Naive B cell (primary cell): ENCODE measurements at regions not wholly inside any gene's neighbourhood (a gene's known extent, or its start where the extent isn't known, plus 50 kb on each side); places are given as distances from the start of the nearest gene placed in this dataset.
"Not testable (repeated sequence)": the region's sequence is repeated elsewhere in the genome, so short reads cannot be mapped to it uniquely, and the experiment has no call there.

Experiments used
- ATAC-seq, 2 donors: fragments of 150-1000 bp; cut with Tn5 transposase; 2 replicates each; pipeline ENCODE4 v1.10.0; 2021; ENCODE audit warnings: low read depth in 2 of 2, mild to moderate bottlenecking in 2 of 2, moderate library complexity in 2 of 2
- DNase-seq: peaks from one replicate; pipeline ENCODE4 v3.0.0; 2022
- H3K27ac Mint-ChIP-seq, 6 donors: one replicate each; pipeline ENCODE4 v1.8.0; 2020 to 2022; ENCODE audit warnings: mild to moderate bottlenecking in 6 of 6, mixed read lengths in 6 of 6, moderate library complexity in 5 of 6, inconsistent platforms in 2 of 6
- H3K27me3 Mint-ChIP-seq, 3 donors: one replicate each; pipeline ENCODE4 v1.8.0; 2021 to 2022; ENCODE audit warnings: mixed read lengths in 3 of 3, mild to moderate bottlenecking in 1 of 3
- H3K36me3 Mint-ChIP-seq, 2 donors: one replicate each; pipeline ENCODE4 v1.8.0; 2020 to 2022; ENCODE audit warnings: mixed read lengths in 2 of 2, inconsistent platforms in 1 of 2, mild to moderate bottlenecking in 1 of 2
- H3K4me1 Mint-ChIP-seq, 3 donors: one replicate each; pipeline ENCODE4 v1.8.0; 2020 to 2022; ENCODE audit warnings: mixed read lengths in 3 of 3, inconsistent platforms in 1 of 3, mild to moderate bottlenecking in 1 of 3, moderate library complexity in 1 of 3
- H3K4me3 Mint-ChIP-seq, 8 donors: one replicate each; pipeline ENCODE4 v1.8.0; 2020 to 2022; ENCODE audit warnings: mild to moderate bottlenecking in 8 of 8, mixed read lengths in 8 of 8, moderate library complexity in 8 of 8, inconsistent platforms in 2 of 8
- H3K9me3 Mint-ChIP-seq, 7 donors: one replicate each; pipeline ENCODE4 v1.8.0; 2020 to 2022; ENCODE audit warnings: mixed read lengths in 7 of 7, mild to moderate bottlenecking in 5 of 7, inconsistent platforms in 2 of 7, moderate library complexity in 1 of 7

DNA sequence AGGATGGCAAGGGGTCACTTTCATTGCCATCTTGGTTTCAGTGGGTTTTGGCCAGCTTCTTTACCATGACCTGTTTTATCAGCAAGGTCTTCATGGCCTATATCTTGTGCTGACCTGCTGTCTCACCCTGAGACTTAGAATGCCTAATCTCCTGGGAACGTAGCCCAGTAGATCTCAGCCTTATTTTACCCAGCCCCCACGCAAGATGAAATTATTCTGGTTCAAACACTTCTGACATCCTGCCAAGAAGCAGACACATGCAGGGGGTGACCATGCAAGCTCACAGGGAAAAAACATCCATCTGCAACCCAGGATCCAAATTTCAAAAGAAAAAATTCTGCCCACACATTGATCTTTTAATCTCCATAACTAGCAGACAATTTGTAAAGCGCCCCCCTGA, 88.4 kb upstream of the EEPD1 start:
- peaks cover 0 to 10% (median 4%) of the 10 kb centered on the region in 7 donors for H3K9me3 Mint-ChIP-seq
- no peak for DNase-seq
- no peak for ATAC-seq
- H3K4me3 Mint-ChIP-seq = no peak overlapping the region
- H3K27ac Mint-ChIP-seq = peak overlapping the region in 1 of 6 donors; percentile 5
- no peaks in the 10 kb centered on the region for H3K36me3 Mint-ChIP-seq
- H3K27me3 Mint-ChIP-seq = peaks cover 0 to 18% (median 11%) of the 10 kb centered on the region in 3 donors
- H3K4me1 Mint-ChIP-seq = no peaks in the 10 kb centered on the region

DNA sequence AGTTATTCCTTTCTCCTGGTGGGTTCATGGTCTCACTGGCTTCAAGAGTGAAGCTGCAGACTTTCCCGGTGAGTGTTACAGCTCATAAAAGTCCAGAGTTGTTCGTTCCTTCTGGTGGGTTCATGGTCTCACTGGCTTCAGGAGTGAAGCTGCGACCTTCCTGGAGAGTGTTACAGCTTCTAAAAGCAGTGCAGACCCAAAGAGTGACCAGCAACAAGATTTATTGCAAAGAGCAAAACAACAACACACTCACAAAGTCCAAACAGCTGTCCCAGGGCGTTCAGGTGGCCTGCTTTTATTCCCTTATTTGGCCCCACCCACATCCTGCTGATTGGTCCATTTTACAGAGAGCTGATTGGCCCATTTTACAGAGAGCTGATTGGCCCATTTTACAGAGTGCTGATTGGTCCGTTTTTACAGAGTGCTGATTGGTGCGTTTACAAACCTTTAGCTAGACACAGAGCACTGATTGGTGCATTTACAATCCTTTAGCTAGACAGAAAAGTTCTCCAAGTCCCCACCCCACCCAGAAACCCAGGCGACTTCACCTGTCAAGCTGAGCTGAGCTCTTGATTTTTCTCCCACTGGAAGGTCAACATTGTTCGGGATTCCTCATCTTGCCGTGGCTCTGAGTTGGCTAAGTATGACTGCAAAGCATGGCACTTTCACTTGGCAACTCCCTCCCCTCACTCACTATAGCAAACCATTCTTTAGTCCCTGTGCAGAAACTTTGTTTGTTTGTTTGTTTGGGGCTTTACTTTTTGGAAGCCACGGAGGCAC, 87.3 kb upstream of the EEPD1 start:
- H3K36me3 Mint-ChIP-seq, H3K4me1 Mint-ChIP-seq, DNase-seq, ATAC-seq, H3K4me3 Mint-ChIP-seq: not testable (repeated sequence)
- peaks cover 0 to 12% (median 4%) of the 10 kb centered on the region in 7 donors for H3K9me3 Mint-ChIP-seq
- peak overlapping the region in 1 of 6 donors; percentile 37 for H3K27ac Mint-ChIP-seq
- peaks cover 7 to 21% (median 18%) of the 10 kb centered on the region in 3 donors for H3K27me3 Mint-ChIP-seq

DNA sequence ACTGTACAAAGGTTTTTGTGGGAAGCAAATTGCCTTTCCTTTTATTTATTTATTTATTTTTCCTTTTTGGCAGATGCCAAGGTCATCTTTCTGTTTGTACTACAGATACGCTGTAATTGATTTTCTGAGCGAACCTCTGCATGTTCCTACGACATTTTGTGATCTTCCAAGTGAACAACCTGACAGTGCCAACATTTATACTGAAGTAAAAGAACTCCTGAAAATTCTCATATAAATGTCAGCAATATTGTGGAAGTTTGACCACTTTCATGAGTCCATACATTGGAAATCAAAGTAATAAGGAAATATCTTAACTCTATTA, 86.8 kb upstream of the EEPD1 start:
- Mint-ChIP-seq H3K27me3 (peaks cover 8 to 21% (median 18%) of the 10 kb centered on the region in 3 donors), H3K36me3 (no peaks in the 10 kb centered on the region), H3K27ac (peak overlapping the region in 1 of 6 donors; percentile 37), H3K9me3 (peaks cover 0 to 16% (median 5%) of the 10 kb centered on the region in 7 donors), H3K4me3 (no peak overlapping the region), H3K4me1 (no peaks in the 10 kb centered on the region)
- ATAC-seq (no peak), DNase-seq (no peak)

DNA sequence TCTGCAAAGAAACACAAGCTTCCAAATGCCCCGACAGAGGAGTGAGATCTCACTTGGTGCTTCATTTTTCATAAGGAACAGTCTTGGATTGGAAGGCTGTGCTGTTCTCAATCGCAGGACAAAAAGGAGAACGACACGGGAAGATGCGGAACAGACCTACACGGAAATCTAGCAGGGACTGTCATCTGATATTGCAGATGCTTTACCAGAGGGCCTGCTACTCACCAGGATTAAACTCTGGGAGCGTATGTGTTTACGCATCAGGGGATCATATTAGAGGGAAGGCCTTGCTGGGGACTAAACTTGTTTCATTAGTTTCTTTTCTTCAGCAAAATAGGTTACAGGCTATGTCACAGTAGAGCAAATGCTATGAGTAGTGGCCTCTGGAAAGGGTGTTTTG, 82.8 kb upstream of the EEPD1 start:
- no peak for DNase-seq
- no peak for ATAC-seq
- H3K27ac Mint-ChIP-seq = no peak overlapping the region
- peaks cover 0 to 19% (median 8%) of the 10 kb centered on the region in 7 donors for H3K9me3 Mint-ChIP-seq
- H3K36me3 Mint-ChIP-seq = no peaks in the 10 kb centered on the region
- peaks cover 11 to 33% (median 27%) of the 10 kb centered on the region in 3 donors for H3K27me3 Mint-ChIP-seq
- no peaks in the 10 kb centered on the region for H3K4me1 Mint-ChIP-seq
- no peak overlapping the region for H3K4me3 Mint-ChIP-seq

DNA sequence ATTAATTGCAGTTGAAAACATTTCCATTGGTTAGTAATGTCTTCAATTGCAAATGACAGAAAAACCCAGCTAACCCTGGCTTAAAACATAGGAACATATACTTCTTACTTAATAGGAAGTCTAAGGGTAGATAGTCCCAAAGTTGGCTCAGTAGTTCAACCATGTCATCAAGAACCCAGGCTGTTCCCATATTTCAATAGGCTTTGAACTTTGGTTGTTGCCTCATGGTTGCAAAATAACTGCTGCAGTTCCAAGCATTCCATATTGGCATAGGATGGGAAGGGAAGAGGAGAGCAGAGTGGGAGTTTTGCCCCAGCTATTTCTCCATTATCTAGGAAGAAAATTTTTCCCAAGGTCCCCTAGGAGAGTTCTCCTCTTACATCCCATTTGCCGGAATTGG, 81.4 kb upstream of the EEPD1 start:
- ATAC-seq (no peak), DNase-seq (no peak)
- no peak overlapping the region for H3K4me3 Mint-ChIP-seq
- H3K9me3 Mint-ChIP-seq = peaks cover 0 to 11% (median 4%) of the 10 kb centered on the region in 7 donors
- H3K36me3 Mint-ChIP-seq = no peaks in the 10 kb centered on the region
- H3K4me1 Mint-ChIP-seq = no peaks in the 10 kb centered on the region
- H3K27me3 Mint-ChIP-seq = peaks cover 11 to 33% (median 23%) of the 10 kb centered on the region in 3 donors
- H3K27ac Mint-ChIP-seq = no peak overlapping the region

DNA sequence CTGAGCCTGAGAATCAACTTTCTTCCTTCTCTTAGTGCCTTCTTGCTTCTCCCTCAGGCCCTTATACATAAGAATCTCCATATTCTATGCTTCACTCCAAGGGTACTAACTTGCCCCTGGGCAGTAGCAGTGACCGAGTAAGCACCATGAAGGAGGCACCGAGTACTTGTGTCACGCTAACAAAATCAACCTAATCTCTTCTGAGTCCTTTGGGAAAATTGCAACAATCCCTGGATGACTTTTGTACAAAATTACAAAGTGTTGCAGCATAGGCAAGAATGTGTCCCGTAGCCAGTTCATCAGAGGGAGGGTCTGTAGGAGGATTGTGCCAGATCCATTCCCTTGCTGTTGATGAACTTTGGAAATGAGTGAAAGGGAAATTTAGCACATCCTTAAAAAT, 80.4 kb upstream of the EEPD1 start:
- ATAC-seq = no peak
- DNase-seq = no peak
- Mint-ChIP-seq H3K4me3 (no peak overlapping the region), H3K4me1 (no peaks in the 10 kb centered on the region), H3K27me3 (peaks cover 11 to 33% (median 19%) of the 10 kb centered on the region in 3 donors), H3K27ac (no peak overlapping the region), H3K9me3 (peaks cover 0 to 11% (median 3%) of the 10 kb centered on the region in 7 donors), H3K36me3 (no peaks in the 10 kb centered on the region)

DNA sequence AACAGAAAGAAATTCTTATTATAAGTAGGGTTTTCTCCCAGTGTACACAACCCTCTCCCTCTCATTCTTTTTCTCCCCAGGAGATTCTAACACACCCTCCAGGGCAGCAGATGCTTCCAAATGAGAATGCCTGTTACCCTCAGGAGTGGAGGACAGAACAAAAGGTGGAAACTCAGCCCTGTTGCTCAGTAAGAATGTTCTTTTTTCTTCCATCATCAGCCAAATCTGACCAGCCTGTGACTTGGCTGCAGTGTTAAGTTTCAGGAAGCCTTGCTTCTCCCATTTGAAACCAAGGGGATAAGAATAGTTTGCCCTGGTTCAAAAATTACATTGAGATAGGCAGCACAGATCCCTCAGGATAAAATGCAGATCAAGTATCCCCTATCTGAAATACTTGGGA, 77.5 kb upstream of the EEPD1 start:
- ATAC-seq (no peak), DNase-seq (no peak)
- Mint-ChIP-seq H3K36me3 (no peaks in the 10 kb centered on the region), H3K9me3 (peaks cover 0 to 11% (median 3%) of the 10 kb centered on the region in 7 donors), H3K4me1 (no peaks in the 10 kb centered on the region), H3K27me3 (peaks cover 3 to 28% (median 14%) of the 10 kb centered on the region in 3 donors), H3K27ac (no peak overlapping the region), H3K4me3 (no peak overlapping the region)

DNA sequence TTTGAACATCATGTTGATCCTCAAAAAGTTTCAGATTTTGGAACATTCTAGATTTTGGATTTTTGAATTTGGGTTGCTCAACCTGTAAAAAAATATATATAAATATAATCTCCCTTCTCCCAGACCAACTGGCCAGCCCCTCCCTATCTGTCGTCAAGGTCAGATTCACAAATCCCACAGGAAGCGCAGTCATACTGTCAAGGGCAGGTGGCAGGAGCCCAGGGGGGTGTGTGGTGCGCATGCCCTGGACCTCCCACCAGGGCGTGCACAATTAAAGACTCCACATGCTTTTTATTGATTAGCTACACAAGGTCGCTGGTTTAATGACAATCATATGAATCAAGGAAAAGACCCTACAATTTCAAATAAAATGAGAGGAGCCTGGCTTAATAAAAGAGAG, 77.0 kb upstream of the EEPD1 start:
- Mint-ChIP-seq H3K4me1 (no peaks in the 10 kb centered on the region), H3K9me3 (peaks cover 0 to 8% (median 3%) of the 10 kb centered on the region in 7 donors), H3K27ac (no peak overlapping the region), H3K36me3 (no peaks in the 10 kb centered on the region), H3K27me3 (peaks cover 3 to 25% (median 12%) of the 10 kb centered on the region in 3 donors), H3K4me3 (no peak overlapping the region)
- no peak for DNase-seq
- no peak for ATAC-seq

DNA sequence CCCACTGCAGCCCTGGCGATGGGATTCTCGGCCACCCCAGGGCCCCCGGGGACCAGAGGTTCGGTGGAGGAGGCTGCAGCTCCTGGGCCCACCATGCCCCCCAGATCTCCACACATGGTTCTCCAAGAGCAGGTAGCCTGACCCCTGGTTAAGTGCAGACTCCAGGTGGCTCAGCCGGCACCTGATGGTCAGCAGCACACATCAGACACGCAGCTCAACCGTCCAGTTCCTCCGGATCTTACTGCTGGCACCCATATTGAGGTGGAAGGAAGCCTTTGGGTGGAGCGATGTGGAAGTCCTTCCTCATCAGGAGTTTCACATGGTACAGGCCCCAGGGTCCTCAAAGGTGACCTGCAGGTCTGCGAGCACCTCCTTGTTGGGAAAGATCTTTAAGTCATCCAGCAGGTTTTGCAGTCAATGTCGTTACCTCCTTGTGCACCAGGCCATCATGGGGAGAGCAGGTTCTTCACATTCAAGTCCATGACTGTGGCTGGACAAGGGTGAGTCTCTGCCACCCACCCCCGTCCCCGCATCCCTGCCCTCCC, 74.2 kb upstream of the EEPD1 start:
- no peaks in the 10 kb centered on the region for H3K36me3 Mint-ChIP-seq

DNA sequence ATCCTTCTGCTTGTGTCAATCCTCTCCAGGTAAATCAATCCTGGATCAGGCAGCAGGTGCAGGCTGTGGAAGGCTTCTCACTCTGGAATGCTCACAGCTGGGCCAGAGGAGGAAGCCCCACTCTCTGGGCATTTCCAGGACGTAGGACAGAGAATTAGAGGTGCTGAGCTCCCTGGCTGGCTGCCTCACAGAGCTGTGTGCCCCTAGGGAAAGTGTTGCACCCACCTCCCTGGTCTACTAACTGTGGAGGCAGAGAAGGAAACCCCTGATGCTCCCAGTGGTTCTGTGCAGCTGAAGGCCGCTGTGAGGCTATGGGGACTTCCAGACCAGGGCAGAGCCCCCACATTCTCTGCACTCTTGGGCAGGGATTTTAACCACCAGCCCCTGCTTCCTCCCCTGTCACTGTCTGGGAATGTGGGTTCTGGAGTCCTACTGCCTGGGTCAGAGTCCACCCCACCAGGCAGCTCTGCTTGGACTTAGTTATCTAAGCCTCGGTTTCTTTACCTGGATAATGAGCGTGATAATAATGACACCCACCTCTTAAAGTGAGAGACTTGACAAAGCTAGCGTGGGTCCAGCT, 73.5 kb upstream of the EEPD1 start:
- DNase-seq = no peak
- no peak for ATAC-seq
- H3K4me3 Mint-ChIP-seq = no peak overlapping the region
- no peak overlapping the region for H3K27ac Mint-ChIP-seq
- peaks cover 0 to 16% (median 0%) of the 10 kb centered on the region in 3 donors for H3K27me3 Mint-ChIP-seq
- H3K36me3 Mint-ChIP-seq = no peaks in the 10 kb centered on the region
- no peaks in the 10 kb centered on the region for H3K4me1 Mint-ChIP-seq
- H3K9me3 Mint-ChIP-seq = no peaks in the 10 kb centered on the region

More for the DNA sequence above, 74.2 kb upstream of the EEPD1 start:
- Mint-ChIP-seq H3K9me3 (no peaks in the 10 kb centered on the region), H3K4me3 (no peak overlapping the region), H3K27ac (no peak overlapping the region), H3K4me1 (no peaks in the 10 kb centered on the region), H3K27me3 (peaks cover 0 to 23% (median 4%) of the 10 kb centered on the region in 3 donors)
- DNase-seq (no peak), ATAC-seq (no peak)

DNA sequence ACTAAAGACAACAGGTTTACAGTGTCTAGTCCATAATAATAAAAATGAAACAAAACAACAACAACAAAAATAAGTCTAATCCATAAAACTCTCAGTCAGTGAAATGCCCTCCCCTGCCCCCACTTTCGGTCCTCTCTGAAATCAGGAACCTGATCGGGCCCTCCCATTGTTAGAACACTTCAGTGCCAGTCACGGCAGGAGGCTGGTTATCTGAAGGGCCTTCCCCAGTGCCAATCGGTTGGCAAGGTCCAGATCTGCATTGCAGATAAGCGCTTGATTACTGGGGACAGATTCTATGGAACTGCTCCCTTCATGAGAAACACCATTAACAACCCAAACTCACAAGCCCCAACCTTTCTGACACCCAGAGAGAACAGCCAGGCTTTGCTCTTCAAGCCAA, 72.2 kb upstream of the EEPD1 start:
- H3K4me1 Mint-ChIP-seq = no peaks in the 10 kb centered on the region
- ATAC-seq = no peak
- no peaks in the 10 kb centered on the region for H3K36me3 Mint-ChIP-seq
- DNase-seq = no peak
- no peak overlapping the region for H3K4me3 Mint-ChIP-seq
- no peak overlapping the region for H3K27ac Mint-ChIP-seq
- H3K9me3 Mint-ChIP-seq = no peaks in the 10 kb centered on the region
- peaks cover 0 to 10% (median 6%) of the 10 kb centered on the region in 3 donors for H3K27me3 Mint-ChIP-seq

DNA sequence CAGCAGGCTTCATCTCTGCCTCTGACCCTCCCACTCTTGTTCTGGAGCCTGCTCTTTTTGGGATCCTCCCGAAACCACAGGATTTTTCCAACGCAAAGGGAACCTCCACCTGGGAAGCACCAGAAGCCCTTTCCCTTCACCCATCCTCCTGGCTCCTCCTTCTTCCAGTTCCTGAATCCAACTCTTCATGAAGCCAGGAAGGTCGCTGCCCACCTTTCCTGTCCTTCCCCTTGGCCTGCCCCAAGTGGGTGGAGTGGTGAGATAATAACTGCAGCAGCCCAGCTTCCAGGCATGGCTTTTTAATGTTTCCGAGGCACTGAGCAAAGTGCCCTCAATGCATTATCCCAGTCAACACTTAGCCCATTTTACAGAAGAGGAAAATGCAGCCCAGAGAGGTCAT, 70.8 kb upstream of the EEPD1 start:
- Mint-ChIP-seq H3K4me3 (no peak overlapping the region), H3K4me1 (no peaks in the 10 kb centered on the region), H3K36me3 (no peaks in the 10 kb centered on the region), H3K9me3 (no peaks in the 10 kb centered on the region), H3K27ac (no peak overlapping the region), H3K27me3 (peaks cover 0 to 10% (median 6%) of the 10 kb centered on the region in 3 donors)
- ATAC-seq (no peak), DNase-seq (no peak)

DNA sequence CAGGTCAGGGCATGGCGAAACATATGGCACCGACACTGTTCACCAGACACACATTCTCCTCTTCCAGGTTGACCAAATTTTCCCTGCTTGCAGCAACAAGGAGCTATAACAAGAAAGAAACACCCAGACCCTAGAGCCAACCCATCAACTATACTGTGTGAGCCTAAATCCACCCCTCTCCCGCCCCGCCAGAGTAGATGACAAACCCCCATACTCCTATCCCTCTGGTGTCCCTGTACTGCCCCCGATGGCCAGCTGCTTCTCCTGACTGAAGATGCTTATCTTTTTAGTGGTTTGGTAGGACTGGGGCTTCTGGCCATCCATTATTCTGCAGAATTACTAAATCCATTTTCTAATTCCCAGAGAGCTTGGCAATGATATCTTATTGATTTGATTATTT, 70.1 kb upstream of the EEPD1 start:
- H3K4me3 Mint-ChIP-seq = no peak overlapping the region
- H3K36me3 Mint-ChIP-seq = no peaks in the 10 kb centered on the region
- peaks cover 0 to 4% (median 2%) of the 10 kb centered on the region in 7 donors for H3K9me3 Mint-ChIP-seq
- H3K4me1 Mint-ChIP-seq = no peaks in the 10 kb centered on the region
- DNase-seq = no peak
- H3K27ac Mint-ChIP-seq = no peak overlapping the region
- peaks cover 0 to 10% (median 6%) of the 10 kb centered on the region in 3 donors for H3K27me3 Mint-ChIP-seq
- no peak for ATAC-seq
